ENCODE measurements at regions not wholly inside any gene's neighbourhood (a gene's known extent, or its start where the extent isn't known, plus 50 kb on each side); places are given as distances from the start of the nearest gene placed in this dataset.
A peak's percentile ranks its signal among the peaks of the same experiment; 100 is the strongest.
"Not testable (repeated sequence)": the region's sequence is repeated elsewhere in the genome, so short reads cannot be mapped to it uniquely, and the experiment has no call there.

DNA sequence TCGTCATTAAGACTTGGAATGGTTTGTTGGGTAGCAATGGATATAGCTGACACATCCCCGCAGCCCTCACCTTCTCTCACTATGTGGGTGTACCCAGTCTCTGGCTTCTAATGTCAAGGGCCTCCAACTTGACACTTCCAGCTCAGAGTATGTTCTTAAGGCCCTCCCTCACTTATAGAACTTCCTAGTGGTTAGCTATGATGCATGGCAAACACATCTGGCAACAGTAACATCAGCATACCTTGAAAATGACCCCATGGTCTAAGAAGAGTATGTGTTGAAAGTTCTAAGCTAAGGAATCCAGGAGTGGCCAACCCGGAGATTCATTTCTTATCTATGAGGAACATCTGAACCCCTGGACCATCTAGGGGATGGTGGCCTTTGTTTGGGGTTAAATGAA lies 151.2 kb downstream of the GTF2IRD2B start:
- H3K4me1 ChIP-seq (ENCODE audit: control insufficient read depth, insufficient read depth, low read length); H3K4me3 ChIP-seq (ENCODE audit: low read length); H3K9me3 ChIP-seq (ENCODE audit: control insufficient read depth, low read length); H3K27ac ChIP-seq (ENCODE audit: low read length); DNase-seq; ATAC-seq; H3K27me3 ChIP-seq (ENCODE audit: control insufficient read depth, insufficient read depth); intact Hi-C loops (cut with DNase I): not testable (repeated sequence)
- WGBS, result no CpG with 5 or more reads among the region's 3 CpGs

DNA sequence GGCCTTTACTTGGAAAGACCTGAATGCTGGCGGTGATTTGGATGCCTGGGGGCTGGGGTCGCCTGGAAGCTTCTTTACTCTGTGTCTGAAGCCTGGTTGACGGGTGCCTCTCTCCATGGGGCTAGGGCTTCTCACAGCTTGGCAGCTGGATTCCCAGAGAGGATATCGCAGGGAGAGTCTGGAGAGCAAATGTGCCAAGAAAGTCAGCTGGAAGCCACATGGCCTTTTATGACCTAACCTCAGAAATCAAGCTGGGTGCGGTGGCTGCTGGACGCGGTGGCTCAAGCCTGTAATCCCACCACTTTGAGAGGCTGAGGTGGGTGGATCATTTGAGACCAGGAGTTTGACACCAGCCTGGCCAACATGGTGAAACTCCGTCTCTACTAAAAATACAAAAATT lies 147.2 kb upstream of the TRIM73 start:
- intact Hi-C loops (cut with DNase I); H3K9me3 ChIP-seq (ENCODE audit: control insufficient read depth, low read length); H3K27me3 ChIP-seq (ENCODE audit: control insufficient read depth, insufficient read depth); DNase-seq; H3K4me3 ChIP-seq (ENCODE audit: low read length); H3K4me1 ChIP-seq (ENCODE audit: control insufficient read depth, insufficient read depth, low read length); H3K27ac ChIP-seq (ENCODE audit: low read length); ATAC-seq: not testable (repeated sequence)
- no CpG with 5 or more reads among the region's 8 CpGs for WGBS

DNA sequence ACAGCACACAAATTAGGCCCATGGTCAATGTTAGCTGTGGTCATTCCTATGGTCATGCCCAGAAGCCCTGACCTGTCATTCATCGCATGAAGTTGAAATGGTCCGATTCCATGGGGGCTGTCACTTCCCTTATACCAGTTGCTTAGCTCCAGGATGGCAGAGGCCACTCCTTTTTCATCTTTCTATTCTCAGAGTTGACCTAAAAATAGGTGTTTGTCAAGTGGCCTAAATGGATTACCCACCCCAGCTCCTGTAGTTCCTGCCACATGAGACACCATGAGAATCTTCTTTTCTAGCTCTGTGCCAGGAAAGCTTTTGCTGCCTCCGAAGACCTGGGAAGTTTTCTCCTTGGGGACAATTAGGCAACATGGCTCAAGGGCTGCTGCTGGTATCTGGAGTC lies 141.2 kb upstream of the TRIM73 start:
- intact Hi-C loops (cut with DNase I); H3K27ac ChIP-seq (ENCODE audit: low read length); H3K4me3 ChIP-seq (ENCODE audit: low read length); DNase-seq; H3K4me1 ChIP-seq (ENCODE audit: control insufficient read depth, insufficient read depth, low read length); H3K9me3 ChIP-seq (ENCODE audit: control insufficient read depth, low read length); H3K27me3 ChIP-seq (ENCODE audit: control insufficient read depth, insufficient read depth); ATAC-seq: not testable (repeated sequence)
- WGBS, result no CpG with 5 or more reads among the region's 3 CpGs

DNA sequence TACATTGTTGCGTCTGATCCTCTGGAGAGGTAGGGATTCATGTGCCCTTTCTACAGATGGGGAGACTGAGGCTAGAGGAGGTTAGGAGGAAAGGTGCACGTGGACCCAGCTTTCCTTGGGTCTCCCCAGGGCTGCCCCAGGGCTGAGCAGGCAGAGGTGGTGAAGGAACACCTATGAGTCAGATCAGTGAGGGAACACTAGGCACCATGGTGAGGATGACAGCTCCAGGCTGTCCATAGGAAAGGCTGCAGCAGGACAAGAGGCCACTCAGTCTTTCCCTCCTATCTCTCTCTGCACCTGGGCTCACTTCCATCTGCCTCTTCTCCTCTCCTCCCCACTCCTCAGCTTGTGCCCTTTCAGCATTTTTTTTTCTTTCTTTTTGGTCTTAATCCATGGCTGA lies 138.0 kb upstream of the TRIM73 start:
- H3K27ac ChIP-seq (ENCODE audit: low read length); H3K4me1 ChIP-seq (ENCODE audit: control insufficient read depth, insufficient read depth, low read length); DNase-seq; H3K9me3 ChIP-seq (ENCODE audit: control insufficient read depth, low read length); H3K4me3 ChIP-seq (ENCODE audit: low read length); H3K27me3 ChIP-seq (ENCODE audit: control insufficient read depth, insufficient read depth); intact Hi-C loops (cut with DNase I): not testable (repeated sequence)
- WGBS, result no CpG with 5 or more reads among the region's 2 CpGs
- peak in 1 of 2 donors; percentile 34 for ATAC-seq

DNA sequence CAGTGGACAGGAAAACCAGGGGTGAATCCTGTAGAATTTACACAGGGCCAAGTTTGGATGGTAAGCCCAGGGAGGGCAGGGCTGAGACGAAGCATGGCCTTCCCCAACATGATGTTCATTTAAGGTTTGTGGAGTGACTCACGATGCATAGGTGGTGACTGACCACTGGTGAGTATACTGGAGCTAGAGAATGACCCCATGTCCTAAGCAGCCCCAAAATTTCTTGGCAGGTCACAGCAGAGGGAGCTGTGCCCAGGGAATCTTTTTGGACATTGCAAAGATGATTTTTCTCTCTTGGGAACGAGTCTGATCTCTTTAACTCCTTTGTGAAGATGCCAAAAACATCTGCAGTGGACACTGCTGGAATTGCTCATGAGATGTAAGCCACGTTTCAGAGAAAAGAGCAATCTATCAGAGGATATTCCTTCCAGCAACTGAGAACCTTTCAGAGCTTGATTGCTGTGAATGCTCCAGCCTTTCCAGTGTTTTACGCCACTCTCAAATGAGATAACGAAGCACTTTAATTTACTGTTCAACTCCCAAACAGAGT lies 135.9 kb upstream of the TRIM73 start:
- H3K4me1 ChIP-seq (ENCODE audit: control insufficient read depth, insufficient read depth, low read length); H3K9me3 ChIP-seq (ENCODE audit: control insufficient read depth, low read length); DNase-seq; intact Hi-C loops (cut with DNase I); H3K4me3 ChIP-seq (ENCODE audit: low read length); H3K27ac ChIP-seq (ENCODE audit: low read length); H3K27me3 ChIP-seq (ENCODE audit: control insufficient read depth, insufficient read depth): not testable (repeated sequence)
- no CpG with 5 or more reads among the region's 6 CpGs for WGBS
- peak in 1 of 2 donors; percentile 44 for ATAC-seq

DNA sequence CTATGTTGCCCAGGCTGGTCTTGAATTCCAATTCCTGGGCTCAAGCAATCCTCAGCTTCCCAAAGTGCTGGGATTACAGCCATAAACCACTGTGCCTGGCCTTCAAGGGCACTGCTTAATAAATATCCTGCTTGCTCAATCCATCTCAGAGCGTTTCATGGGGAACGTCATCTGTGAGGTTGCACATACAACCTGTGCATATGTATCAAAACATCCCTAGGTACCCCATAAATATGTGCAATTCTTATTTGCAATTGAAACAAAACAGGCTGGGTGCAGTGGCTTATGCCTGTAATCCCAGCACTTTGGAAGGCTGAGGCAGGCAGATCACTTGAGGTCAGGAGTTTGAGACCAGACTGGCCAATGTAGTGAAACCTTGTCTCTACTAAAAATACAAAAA lies 133.8 kb upstream of the TRIM73 start:
- H3K27ac ChIP-seq (ENCODE audit: low read length); intact Hi-C loops (cut with DNase I); H3K9me3 ChIP-seq (ENCODE audit: control insufficient read depth, low read length); H3K4me3 ChIP-seq (ENCODE audit: low read length); DNase-seq; H3K27me3 ChIP-seq (ENCODE audit: control insufficient read depth, insufficient read depth); ATAC-seq; H3K4me1 ChIP-seq (ENCODE audit: control insufficient read depth, insufficient read depth, low read length): not testable (repeated sequence)
- no CpG with 5 or more reads among the region's 2 CpGs for WGBS

DNA sequence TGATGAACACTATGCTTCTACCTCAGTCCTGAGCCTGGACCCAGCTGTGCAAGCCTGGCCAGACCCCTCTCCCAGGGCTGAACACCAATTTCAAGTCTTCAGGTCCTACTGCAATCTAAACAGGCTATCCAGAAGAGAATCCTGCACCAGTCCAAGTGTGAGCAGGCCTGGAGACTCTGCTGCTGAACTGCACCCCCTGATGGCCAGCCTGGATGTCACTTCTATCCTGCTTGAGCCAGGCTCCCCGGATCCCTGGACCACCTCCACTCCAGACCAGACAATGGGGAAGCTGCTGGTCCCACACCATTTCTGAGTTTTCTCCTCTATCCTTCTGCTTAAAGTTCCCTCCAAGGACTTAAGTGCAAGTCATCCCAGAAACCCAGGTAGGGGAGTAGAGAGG lies 127.3 kb upstream of the TRIM73 start:
- H3K4me1 ChIP-seq (ENCODE audit: control insufficient read depth, insufficient read depth, low read length); H3K4me3 ChIP-seq (ENCODE audit: low read length); DNase-seq; H3K9me3 ChIP-seq (ENCODE audit: control insufficient read depth, low read length); intact Hi-C loops (cut with DNase I); H3K27ac ChIP-seq (ENCODE audit: low read length); H3K27me3 ChIP-seq (ENCODE audit: control insufficient read depth, insufficient read depth): not testable (repeated sequence)
- ATAC-seq, result peak; percentile 61 to 75
- WGBS, result no CpG with 5 or more reads among the region's 1 CpG

DNA sequence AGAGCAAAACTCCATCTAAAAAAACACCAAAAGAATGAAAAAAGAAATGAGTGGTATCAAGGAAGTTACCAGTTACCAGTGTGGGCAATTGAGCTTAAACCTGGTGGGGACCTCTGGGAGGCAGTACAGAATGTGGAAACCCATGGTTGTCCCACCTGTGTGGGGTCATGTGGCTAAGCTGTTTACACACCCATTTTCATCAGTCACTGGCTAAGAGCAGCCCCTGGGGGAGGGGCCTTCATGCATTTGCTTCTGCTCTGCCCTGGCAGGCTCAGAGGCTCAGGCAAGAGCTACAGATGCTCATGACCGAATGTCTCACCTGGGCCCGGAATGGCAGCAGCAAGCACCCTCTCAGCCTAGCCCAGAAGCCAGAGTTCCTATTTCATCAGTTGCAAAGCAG lies 126.3 kb upstream of the TRIM73 start:
- no CpG with 5 or more reads among the region's 2 CpGs for WGBS
- H3K27ac ChIP-seq (ENCODE audit: low read length); H3K27me3 ChIP-seq (ENCODE audit: control insufficient read depth, insufficient read depth); DNase-seq; H3K4me1 ChIP-seq (ENCODE audit: control insufficient read depth, insufficient read depth, low read length); H3K9me3 ChIP-seq (ENCODE audit: control insufficient read depth, low read length); H3K4me3 ChIP-seq (ENCODE audit: low read length); intact Hi-C loops (cut with DNase I); ATAC-seq: not testable (repeated sequence)

DNA sequence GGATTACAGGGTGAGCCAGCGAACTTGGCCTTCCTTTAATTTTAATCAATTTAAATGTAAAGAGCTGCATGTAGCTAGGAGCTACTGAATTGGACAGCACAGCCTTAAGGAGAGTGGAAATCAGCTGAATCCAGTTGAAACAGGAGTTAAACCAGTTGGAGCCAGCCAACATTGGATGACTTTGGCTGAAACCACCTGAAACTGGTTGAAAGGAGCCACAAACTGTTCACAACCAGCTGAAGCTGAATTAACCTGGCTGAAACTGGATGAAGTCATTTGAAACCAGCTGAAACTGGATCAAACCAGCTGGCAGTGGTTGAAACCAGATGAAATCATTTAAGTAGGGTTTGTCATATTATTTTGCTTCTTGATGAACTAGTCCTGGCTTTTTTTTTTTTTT lies 121.3 kb upstream of the TRIM73 start:
- H3K27me3 ChIP-seq (ENCODE audit: control insufficient read depth, insufficient read depth); DNase-seq; H3K27ac ChIP-seq (ENCODE audit: low read length); H3K4me1 ChIP-seq (ENCODE audit: control insufficient read depth, insufficient read depth, low read length); H3K4me3 ChIP-seq (ENCODE audit: low read length); H3K9me3 ChIP-seq (ENCODE audit: control insufficient read depth, low read length); intact Hi-C loops (cut with DNase I); ATAC-seq: not testable (repeated sequence)
- WGBS, result no CpG with 5 or more reads among the region's 1 CpG

Measured in right cardiac atrium (tissue), 5 donors.